ENCODE measurements at regions not wholly inside any gene's neighbourhood (a gene's known extent, or its start where the extent isn't known, plus 50 kb on each side); places are given as distances from the start of the nearest gene placed in this dataset.

GRCh38 chr2:8541223-8541622 lies 140.6 kb upstream of the ID2 start:
- no peaks in the 10 kb centered on the region for H3K36me3 ChIP-seq (ENCODE audit: insufficient read depth, low read depth, low read length)
- no peak overlapping the region for H3K9ac ChIP-seq (ENCODE audit: low read depth, low read length)
- no peaks in the 10 kb centered on the region for H3K27me3 ChIP-seq (ENCODE audit: insufficient read depth, low read length)
- H3K4me3 ChIP-seq (ENCODE audit: low read length), result no peak overlapping the region
- no peaks in the 10 kb centered on the region for H3K4me1 ChIP-seq (ENCODE audit: insufficient read depth, low read length)
- H3K27ac ChIP-seq (ENCODE audit: low read length), result no peak overlapping the region
- no peaks in the 10 kb centered on the region for H3K9me3 ChIP-seq (ENCODE audit: insufficient read depth, low read depth, low read length)

- Histone ChIP-seq H3K27ac (ENCODE audit: low read length) (no peak overlapping the region), H3K9ac (ENCODE audit: low read depth, low read length) (no peak overlapping the region), H3K4me1 (ENCODE audit: insufficient read depth, low read length) (no peaks in the 10 kb centered on the region), H3K36me3 (ENCODE audit: insufficient read depth, low read depth, low read length) (no peaks in the 10 kb centered on the region), H3K4me3 (ENCODE audit: low read length) (no peak overlapping the region), H3K27me3 (ENCODE audit: insufficient read depth, low read length) (no peaks in the 10 kb centered on the region), H3K9me3 (ENCODE audit: insufficient read depth, low read depth, low read length) (no peaks in the 10 kb centered on the region)
Measured at GRCh38 chr2:8541636-8542035, 140.2 kb upstream of the ID2 start.

DNA sequence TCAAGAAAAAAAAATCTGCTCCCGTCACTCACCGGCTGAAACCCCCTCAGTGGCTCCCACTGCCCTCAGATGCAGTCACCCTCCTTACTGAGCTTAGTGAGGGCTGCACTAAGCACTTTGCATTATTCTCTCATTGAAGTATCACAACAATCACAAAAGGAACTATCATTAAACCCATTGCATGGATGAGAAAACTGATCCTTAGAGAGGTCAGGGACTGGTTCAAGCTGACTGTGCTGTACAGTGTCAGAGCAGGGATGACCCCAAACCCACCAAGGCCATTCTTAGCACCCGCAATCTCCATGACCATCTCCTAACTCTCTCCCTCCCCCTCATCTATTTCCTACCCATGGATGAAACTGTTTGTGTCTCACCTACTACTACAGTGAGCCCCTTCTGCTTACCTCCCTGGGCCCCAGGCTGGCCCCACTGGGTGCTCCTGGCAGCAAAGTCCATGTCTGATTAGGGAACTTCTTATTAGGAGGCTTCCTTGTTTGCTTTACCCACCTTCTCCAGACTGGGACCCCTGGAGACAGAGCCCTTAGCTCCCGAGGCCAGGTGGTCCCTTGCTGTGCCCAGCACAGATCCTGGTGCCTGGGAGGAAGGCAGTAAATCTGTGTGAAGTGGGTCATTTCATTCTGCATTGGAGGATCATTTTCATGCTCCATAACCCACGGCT lies 139.3 kb upstream of the ID2 start:
- H3K36me3 ChIP-seq (ENCODE audit: insufficient read depth, low read depth, low read length), result no peaks in the 10 kb centered on the region
- no peak overlapping the region for H3K9ac ChIP-seq (ENCODE audit: low read depth, low read length)
- no peak overlapping the region for H3K27ac ChIP-seq (ENCODE audit: low read length)
- H3K4me3 ChIP-seq (ENCODE audit: low read length), result no peak overlapping the region
- no peaks in the 10 kb centered on the region for H3K9me3 ChIP-seq (ENCODE audit: insufficient read depth, low read depth, low read length)
- no peaks in the 10 kb centered on the region for H3K4me1 ChIP-seq (ENCODE audit: insufficient read depth, low read length)
- H3K27me3 ChIP-seq (ENCODE audit: insufficient read depth, low read length), result no peaks in the 10 kb centered on the region

DNA sequence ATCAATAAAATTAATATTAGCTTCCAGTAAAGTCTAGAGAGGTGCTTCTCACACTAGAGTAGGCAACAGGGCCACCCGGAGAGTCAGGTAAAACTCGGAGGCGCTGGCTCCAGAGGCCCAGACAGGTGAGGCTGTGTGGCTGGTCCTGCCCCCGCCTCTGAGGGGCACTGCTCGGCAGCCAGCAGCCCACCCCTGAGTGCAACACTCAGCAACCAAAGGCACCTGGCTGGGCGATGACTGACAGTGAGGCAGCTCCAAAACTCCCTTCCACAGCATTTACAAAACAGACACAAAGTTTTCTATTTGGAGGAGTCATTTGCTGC lies 138.8 kb upstream of the ID2 start:
- Histone ChIP-seq H3K4me1 (ENCODE audit: insufficient read depth, low read length) (no peaks in the 10 kb centered on the region), H3K27ac (ENCODE audit: low read length) (no peak overlapping the region), H3K4me3 (ENCODE audit: low read length) (no peak overlapping the region)

DNA sequence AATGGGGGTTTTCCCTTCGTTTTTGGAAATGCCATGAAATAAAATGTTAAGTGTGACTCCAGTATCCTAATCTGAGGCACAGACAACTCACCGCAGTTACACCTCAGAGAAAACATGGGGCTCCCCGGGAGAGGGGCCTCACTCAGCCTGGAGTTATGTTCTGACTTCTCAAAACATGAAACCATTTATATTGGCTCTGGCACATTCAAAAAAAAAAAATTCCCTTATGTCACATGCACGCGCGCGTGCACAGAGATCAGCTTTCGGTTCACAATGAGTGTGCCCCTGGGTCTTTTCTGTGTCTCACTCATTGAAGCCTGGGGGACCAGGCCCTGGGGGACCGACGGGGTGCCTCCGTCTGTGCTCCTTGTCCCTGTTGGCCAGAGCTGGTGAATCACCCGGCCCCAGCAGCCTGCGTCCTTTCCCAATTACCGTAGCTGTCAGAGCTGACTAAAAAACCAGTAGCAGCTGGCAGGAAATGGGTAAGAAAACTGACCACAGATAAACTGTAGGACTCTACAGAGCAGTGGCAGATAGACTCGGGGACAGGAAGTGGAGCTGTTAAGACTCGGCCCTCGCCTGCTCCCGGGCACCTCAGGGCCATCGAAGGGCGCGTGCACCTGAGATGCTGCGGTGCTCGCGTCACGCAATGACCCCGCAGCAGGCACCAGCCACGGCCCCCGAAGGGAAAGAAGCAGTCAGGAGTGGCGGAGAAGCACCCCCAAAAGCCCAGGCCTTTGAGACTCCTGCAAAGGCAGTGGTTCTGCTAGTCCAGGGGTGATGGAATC lies 138.3 kb upstream of the ID2 start:
- Histone ChIP-seq H3K27me3 (ENCODE audit: insufficient read depth, low read length) (no peaks in the 10 kb centered on the region), H3K9ac (ENCODE audit: low read depth, low read length) (no peak overlapping the region), H3K4me3 (ENCODE audit: low read length) (no peak overlapping the region), H3K36me3 (ENCODE audit: insufficient read depth, low read depth, low read length) (no peaks in the 10 kb centered on the region), H3K4me1 (ENCODE audit: insufficient read depth, low read length) (no peaks in the 10 kb centered on the region), H3K9me3 (ENCODE audit: insufficient read depth, low read depth, low read length) (no peaks in the 10 kb centered on the region), H3K27ac (ENCODE audit: low read length) (no peak overlapping the region)

More for the DNA sequence above, 138.8 kb upstream of the ID2 start:
- no peak overlapping the region for H3K9ac ChIP-seq (ENCODE audit: low read depth, low read length)
- H3K27me3 ChIP-seq (ENCODE audit: insufficient read depth, low read length), result no peaks in the 10 kb centered on the region
- H3K36me3 ChIP-seq (ENCODE audit: insufficient read depth, low read depth, low read length), result no peaks in the 10 kb centered on the region
- no peaks in the 10 kb centered on the region for H3K9me3 ChIP-seq (ENCODE audit: insufficient read depth, low read depth, low read length)

- Histone ChIP-seq H3K9me3 (ENCODE audit: insufficient read depth, low read depth, low read length) (no peaks in the 10 kb centered on the region), H3K36me3 (ENCODE audit: insufficient read depth, low read depth, low read length) (no peaks in the 10 kb centered on the region), H3K9ac (ENCODE audit: low read depth, low read length) (no peak overlapping the region), H3K27me3 (ENCODE audit: insufficient read depth, low read length) (no peaks in the 10 kb centered on the region), H3K27ac (ENCODE audit: low read length) (no peak overlapping the region), H3K4me3 (ENCODE audit: low read length) (no peak overlapping the region), H3K4me1 (ENCODE audit: insufficient read depth, low read length) (no peaks in the 10 kb centered on the region)
Measured at GRCh38 chr2:8544171-8544785, 137.6 kb upstream of the ID2 start.

DNA sequence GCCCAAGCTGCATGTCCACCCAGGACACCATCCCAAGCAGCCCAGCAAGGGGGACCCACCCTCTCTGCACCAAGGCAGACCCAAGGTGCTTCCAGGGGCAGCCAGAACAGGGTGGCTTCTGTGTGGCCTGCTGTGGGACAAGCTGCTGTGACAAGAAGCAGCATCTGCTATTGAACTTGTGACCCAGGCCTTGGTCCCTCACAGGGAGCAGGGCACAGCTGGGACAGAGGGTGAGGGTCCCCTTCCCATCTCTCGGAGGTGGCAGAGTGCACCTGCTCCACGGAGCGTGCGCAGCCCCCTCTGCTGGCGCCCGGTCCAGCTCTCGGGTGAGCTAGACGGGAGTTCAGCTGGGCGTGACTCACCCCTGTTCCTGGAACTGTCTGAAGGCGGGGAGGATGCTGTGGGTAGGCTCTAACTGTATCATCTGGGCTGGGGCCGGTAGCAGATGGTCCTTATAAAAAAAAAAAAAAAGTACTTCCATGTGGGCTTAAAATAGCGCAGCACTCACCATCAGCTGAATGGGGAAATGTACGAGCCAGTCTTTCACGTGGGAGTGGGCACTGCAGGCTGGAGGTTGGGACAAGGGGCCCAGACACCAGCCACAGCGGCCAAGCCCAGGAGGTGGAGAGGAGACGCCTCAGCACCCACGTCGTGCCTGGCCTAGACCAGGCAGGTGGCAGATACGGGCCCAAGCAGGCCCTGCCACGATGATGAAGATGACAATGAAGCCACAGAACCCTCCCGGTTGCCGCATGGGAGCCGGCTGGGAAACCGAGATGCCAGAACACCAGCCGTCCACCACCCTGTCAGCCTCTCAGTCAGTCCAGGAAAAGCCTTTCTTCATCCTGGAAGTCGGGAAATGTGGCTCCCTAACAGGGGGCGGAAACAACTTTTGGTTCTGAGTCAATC lies 136.8 kb upstream of the ID2 start:
- no peaks in the 10 kb centered on the region for H3K27me3 ChIP-seq (ENCODE audit: insufficient read depth, low read length)
- H3K4me1 ChIP-seq (ENCODE audit: insufficient read depth, low read length), result no peaks in the 10 kb centered on the region
- H3K4me3 ChIP-seq (ENCODE audit: low read length), result no peak overlapping the region
- H3K9ac ChIP-seq (ENCODE audit: low read depth, low read length), result no peak overlapping the region
- H3K36me3 ChIP-seq (ENCODE audit: insufficient read depth, low read depth, low read length), result no peaks in the 10 kb centered on the region
- H3K27ac ChIP-seq (ENCODE audit: low read length), result no peak overlapping the region
- no peaks in the 10 kb centered on the region for H3K9me3 ChIP-seq (ENCODE audit: insufficient read depth, low read depth, low read length)

GRCh38 chr2:8545695-8546611 lies 135.9 kb upstream of the ID2 start:
- Histone ChIP-seq H3K9ac (ENCODE audit: low read depth, low read length) (no peak overlapping the region), H3K9me3 (ENCODE audit: insufficient read depth, low read depth, low read length) (no peaks in the 10 kb centered on the region), H3K4me1 (ENCODE audit: insufficient read depth, low read length) (no peaks in the 10 kb centered on the region), H3K4me3 (ENCODE audit: low read length) (no peak overlapping the region), H3K36me3 (ENCODE audit: insufficient read depth, low read depth, low read length) (no peaks in the 10 kb centered on the region), H3K27me3 (ENCODE audit: insufficient read depth, low read length) (no peaks in the 10 kb centered on the region), H3K27ac (ENCODE audit: low read length) (no peak overlapping the region)

- H3K36me3 ChIP-seq (ENCODE audit: insufficient read depth, low read depth, low read length), result no peaks in the 10 kb centered on the region
- no peaks in the 10 kb centered on the region for H3K9me3 ChIP-seq (ENCODE audit: insufficient read depth, low read depth, low read length)
- no peaks in the 10 kb centered on the region for H3K4me1 ChIP-seq (ENCODE audit: insufficient read depth, low read length)
- no peak overlapping the region for H3K9ac ChIP-seq (ENCODE audit: low read depth, low read length)
- H3K27ac ChIP-seq (ENCODE audit: low read length), result no peak overlapping the region
- H3K27me3 ChIP-seq (ENCODE audit: insufficient read depth, low read length), result no peaks in the 10 kb centered on the region
- no peak overlapping the region for H3K4me3 ChIP-seq (ENCODE audit: low read length)
Measured at GRCh38 chr2:8546612-8547283, 135.1 kb upstream of the ID2 start.

- Histone ChIP-seq H3K9ac (ENCODE audit: low read depth, low read length) (no peak overlapping the region), H3K27ac (ENCODE audit: low read length) (no peak overlapping the region), H3K36me3 (ENCODE audit: insufficient read depth, low read depth, low read length) (no peaks in the 10 kb centered on the region), H3K4me3 (ENCODE audit: low read length) (no peak overlapping the region), H3K4me1 (ENCODE audit: insufficient read depth, low read length) (0 out of 2 replicates have a peak, but pooled peaks cover 2% of the 10 kb centered on the region), H3K27me3 (ENCODE audit: insufficient read depth, low read length) (no peaks in the 10 kb centered on the region), H3K9me3 (ENCODE audit: insufficient read depth, low read depth, low read length) (no peaks in the 10 kb centered on the region)
Measured at GRCh38 chr2:8547284-8548064, 134.4 kb upstream of the ID2 start.
